22Rv1 (cell line): ENCODE measurements at regions not wholly inside any gene's neighbourhood (a gene's known extent, or its start where the extent isn't known, plus 50 kb on each side); places are given as distances from the start of the nearest gene placed in this dataset.

ENCODE experiments used
- ZFX ChIP-seq: fragments of 450-650 bp; IDR thresholded peaks from 2 replicates; pipeline ENCODE4 v1.6.1; 2017; ENCODE audit warnings: antibody characterized with exemption, borderline replicate concordance
- TF ChIP-seq, protein P1 (sequence below): fragments of 450-650 bp; IDR thresholded peaks from 2 replicates; pipeline ENCODE4 v1.5.1; 2017; ENCODE audit warnings: mild to moderate bottlenecking

DNA sequence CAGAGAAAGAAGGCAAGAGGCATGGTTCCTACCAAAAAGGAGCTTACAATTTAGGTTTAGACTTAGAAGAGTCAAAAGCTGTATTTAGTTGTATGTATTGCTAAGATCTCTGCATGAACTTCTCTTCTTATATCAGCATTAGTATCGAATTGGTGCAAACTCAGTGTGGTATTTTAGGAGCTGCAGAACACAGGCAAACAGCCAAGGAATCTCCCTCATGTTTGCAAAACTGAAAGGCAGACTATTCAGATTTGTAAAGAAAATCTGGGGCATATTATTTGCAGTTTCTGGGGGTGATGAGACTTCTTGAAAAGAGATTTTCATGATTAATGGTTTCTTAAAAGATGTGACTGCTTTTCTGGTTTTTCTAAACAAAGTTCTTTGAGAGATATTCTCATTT is 252.7 kb downstream of the CEMIP2 start:
- TF ChIP-seq, protein P1, sequence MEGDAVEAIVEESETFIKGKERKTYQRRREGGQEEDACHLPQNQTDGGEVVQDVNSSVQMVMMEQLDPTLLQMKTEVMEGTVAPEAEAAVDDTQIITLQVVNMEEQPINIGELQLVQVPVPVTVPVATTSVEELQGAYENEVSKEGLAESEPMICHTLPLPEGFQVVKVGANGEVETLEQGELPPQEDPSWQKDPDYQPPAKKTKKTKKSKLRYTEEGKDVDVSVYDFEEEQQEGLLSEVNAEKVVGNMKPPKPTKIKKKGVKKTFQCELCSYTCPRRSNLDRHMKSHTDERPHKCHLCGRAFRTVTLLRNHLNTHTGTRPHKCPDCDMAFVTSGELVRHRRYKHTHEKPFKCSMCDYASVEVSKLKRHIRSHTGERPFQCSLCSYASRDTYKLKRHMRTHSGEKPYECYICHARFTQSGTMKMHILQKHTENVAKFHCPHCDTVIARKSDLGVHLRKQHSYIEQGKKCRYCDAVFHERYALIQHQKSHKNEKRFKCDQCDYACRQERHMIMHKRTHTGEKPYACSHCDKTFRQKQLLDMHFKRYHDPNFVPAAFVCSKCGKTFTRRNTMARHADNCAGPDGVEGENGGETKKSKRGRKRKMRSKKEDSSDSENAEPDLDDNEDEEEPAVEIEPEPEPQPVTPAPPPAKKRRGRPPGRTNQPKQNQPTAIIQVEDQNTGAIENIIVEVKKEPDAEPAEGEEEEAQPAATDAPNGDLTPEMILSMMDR, result no peak
- TF ChIP-seq ZFX, result no peak
